ENCODE measurements at regions not wholly inside any gene's neighbourhood (a gene's known extent, or its start where the extent isn't known, plus 50 kb on each side); places are given as distances from the start of the nearest gene placed in this dataset.
"Not testable (repeated sequence)": the region's sequence is repeated elsewhere in the genome, so short reads cannot be mapped to it uniquely, and the experiment has no call there.

- WGBS, 2 donors: 55% methylated on average over 10 to 12 of the region's 12 CpGs
- no peaks in the 10 kb centered on the region for H3K36me3 ChIP-seq
- peaks cover 0 to 7% (median 0%) of the 10 kb centered on the region in 4 donors for H3K27me3 ChIP-seq
- no peaks in the 10 kb centered on the region for H3K4me1 ChIP-seq
- intact Hi-C loops (cut with DNase I): no loop called here
- no peak overlapping the region for H3K27ac ChIP-seq
- no peak for TF ChIP-seq CTCF (IDR thresholded peaks at IDR 0.05)
- TF ChIP-seq POLR2A (IDR thresholded peaks at IDR 0.05): no peak
- H3K4me3 ChIP-seq: no peak overlapping the region
- H3K9me3 ChIP-seq: no peaks in the 10 kb centered on the region
- no peak for DNase-seq
Observed at GRCh38 chr2:2464094-2464493, 133.0 kb upstream of the MYT1L start.

- Histone ChIP-seq H3K36me3 (no peaks in the 10 kb centered on the region), H3K27me3 (no peaks in the 10 kb centered on the region), H3K9me3 (no peaks in the 10 kb centered on the region), H3K27ac (no peak overlapping the region), H3K4me1 (no peaks in the 10 kb centered on the region), H3K4me3 (no peak overlapping the region)
- DNase-seq: no peak
- WGBS, 2 donors: 46 to 53% methylated on average over 7 of the region's 7 CpGs
- no peak for TF ChIP-seq CTCF (IDR thresholded peaks at IDR 0.05)
- TF ChIP-seq POLR2A (IDR thresholded peaks at IDR 0.05): no peak
- intact Hi-C loops (cut with DNase I): no loop called here
Observed at GRCh38 chr2:2456721-2457120, 125.6 kb upstream of the MYT1L start.

GRCh38 chr2:2455151-2455550, 124.1 kb upstream of the MYT1L start:
- intact Hi-C loops (cut with DNase I): no loop called here
- Histone ChIP-seq H3K9me3 (no peaks in the 10 kb centered on the region), H3K27ac (no peak overlapping the region), H3K27me3 (no peaks in the 10 kb centered on the region), H3K4me1 (no peaks in the 10 kb centered on the region), H3K4me3 (no peak overlapping the region), H3K36me3 (no peaks in the 10 kb centered on the region)
- 41% methylated on average over 6 of the region's 6 CpGs for WGBS, 2 donors
- no peak for DNase-seq
- TF ChIP-seq POLR2A (IDR thresholded peaks at IDR 0.05) (no peak), CTCF (IDR thresholded peaks at IDR 0.05) (no peak)

- Histone ChIP-seq H3K4me1 (no peaks in the 10 kb centered on the region), H3K27me3 (no peaks in the 10 kb centered on the region), H3K4me3 (no peak overlapping the region), H3K27ac (no peak overlapping the region), H3K36me3 (no peaks in the 10 kb centered on the region), H3K9me3 (no peaks in the 10 kb centered on the region)
- no peak for DNase-seq
- intact Hi-C loops (cut with DNase I): no loop called here
- 50% methylated on average over 4 of the region's 4 CpGs for WGBS, 2 donors
- no peak for TF ChIP-seq POLR2A (IDR thresholded peaks at IDR 0.05)
- TF ChIP-seq CTCF (IDR thresholded peaks at IDR 0.05): no peak
Observed at GRCh38 chr2:2452961-2453360, 121.9 kb upstream of the MYT1L start.

GRCh38 chr2:2451275-2451674, 120.2 kb upstream of the MYT1L start:
- intact Hi-C loops (cut with DNase I); H3K4me3 ChIP-seq; H3K27me3 ChIP-seq; H3K36me3 ChIP-seq; H3K27ac ChIP-seq; H3K4me1 ChIP-seq; H3K9me3 ChIP-seq; DNase-seq: not testable (repeated sequence)
- WGBS, 2 donors: 83% methylated on average over 3 of the region's 4 CpGs; no CpG with 5 or more reads in 1 of the 2 donors

- TF ChIP-seq POLR2A (IDR thresholded peaks at IDR 0.05): no peak
- no peak for TF ChIP-seq CTCF (IDR thresholded peaks at IDR 0.05)
Observed at GRCh38 chr2:2448178-2448577, 117.1 kb upstream of the MYT1L start.

More at GRCh38 chr2:2448178-2448577, 117.1 kb upstream of the MYT1L start:
- WGBS, 2 donors: 63 to 74% methylated on average over 4 of the region's 4 CpGs
- H3K4me3 ChIP-seq: no peak overlapping the region
- no peaks in the 10 kb centered on the region for H3K9me3 ChIP-seq
- intact Hi-C loops (cut with DNase I): no loop called here
- DNase-seq: no peak
- H3K27me3 ChIP-seq: no peaks in the 10 kb centered on the region
- H3K4me1 ChIP-seq: no peaks in the 10 kb centered on the region
- no peaks in the 10 kb centered on the region for H3K36me3 ChIP-seq
- H3K27ac ChIP-seq: no peak overlapping the region
